Activated T-helper 1 cell treated with anti-CD3 and anti-CD28 coated beads, Interleukin-12 subunit alpha, Interleukin-12 subunit beta, Interleukin-2, Interleukin-4 antibody, amounts not matched to agents 30 ng/mL and 10 ng/mL and 1 ng/mL, durations not matched to agents 14 hours and 24 hours and 36 hours (primary cell): ENCODE measurements at regions not wholly inside any gene's neighbourhood (a gene's known extent, or its start where the extent isn't known, plus 50 kb on each side); places are given as distances from the start of the nearest gene placed in this dataset.
A peak's percentile ranks its signal among the peaks of the same experiment; 100 is the strongest.

Experiments used
- DNase-seq: peaks from one replicate; pipeline ENCODE4 v3.0.0; 2021; ENCODE audit warnings: low spot score
- H3K27ac Mint-ChIP-seq: one replicate; pipeline ENCODE4 v1.8.0; 2021; ENCODE audit warnings: mild to moderate bottlenecking, mixed read lengths
- H3K27me3 Mint-ChIP-seq: one replicate; pipeline ENCODE4 v1.8.0; 2022; ENCODE audit warnings: mild to moderate bottlenecking, moderate library complexity, mixed read lengths; ENCODE audit not compliant: insufficient read depth
- H3K36me3 Mint-ChIP-seq: one replicate; pipeline ENCODE4 v1.8.0; 2021; ENCODE audit warnings: low read depth, mixed read lengths
- H3K4me1 Mint-ChIP-seq: one replicate; pipeline ENCODE4 v1.8.0; 2021; ENCODE audit warnings: low read depth, mixed read lengths
- H3K4me3 Mint-ChIP-seq: one replicate; pipeline ENCODE4 v1.8.0; 2021; ENCODE audit warnings: mild to moderate bottlenecking, moderate library complexity, mixed read lengths
- H3K9me3 Mint-ChIP-seq: one replicate; pipeline ENCODE4 v1.8.0; 2021; ENCODE audit warnings: mixed read lengths
- intact Hi-C: fragments of 100-400 bp; cut with micrococcal nuclease; formaldehyde crosslinking; loops from one replicate; pipeline ENCODE4 v1.15.1; 2024

DNA sequence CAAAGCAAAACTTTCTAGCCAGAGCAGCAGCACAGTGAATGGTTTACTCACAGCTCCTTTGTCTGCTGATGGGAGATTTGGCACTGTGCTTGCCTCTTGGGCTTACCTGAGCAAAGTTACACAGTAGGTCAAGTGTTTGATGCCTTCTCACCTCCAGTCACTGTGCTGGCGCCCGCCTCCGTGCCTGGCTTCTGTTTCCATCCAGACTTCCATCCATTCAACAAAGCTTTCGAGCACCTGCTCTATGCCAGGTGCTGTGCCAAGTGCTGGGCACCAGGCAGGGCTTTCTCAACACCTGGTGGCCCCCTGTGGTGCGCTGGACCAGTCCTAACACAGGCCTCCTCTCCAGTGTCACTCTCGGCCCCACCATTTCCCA, 199.2 kb upstream of the EEA1 start:
- no peak overlapping the region for H3K4me3 Mint-ChIP-seq
- no peak for DNase-seq
- peaks cover 2% of the 10 kb centered on the region for H3K27me3 Mint-ChIP-seq
- no peaks in the 10 kb centered on the region for H3K4me1 Mint-ChIP-seq
- H3K36me3 Mint-ChIP-seq: no peaks in the 10 kb centered on the region
- H3K9me3 Mint-ChIP-seq: no peaks in the 10 kb centered on the region
- intact Hi-C loops: no loop called here
- H3K27ac Mint-ChIP-seq: no peak overlapping the region

DNA sequence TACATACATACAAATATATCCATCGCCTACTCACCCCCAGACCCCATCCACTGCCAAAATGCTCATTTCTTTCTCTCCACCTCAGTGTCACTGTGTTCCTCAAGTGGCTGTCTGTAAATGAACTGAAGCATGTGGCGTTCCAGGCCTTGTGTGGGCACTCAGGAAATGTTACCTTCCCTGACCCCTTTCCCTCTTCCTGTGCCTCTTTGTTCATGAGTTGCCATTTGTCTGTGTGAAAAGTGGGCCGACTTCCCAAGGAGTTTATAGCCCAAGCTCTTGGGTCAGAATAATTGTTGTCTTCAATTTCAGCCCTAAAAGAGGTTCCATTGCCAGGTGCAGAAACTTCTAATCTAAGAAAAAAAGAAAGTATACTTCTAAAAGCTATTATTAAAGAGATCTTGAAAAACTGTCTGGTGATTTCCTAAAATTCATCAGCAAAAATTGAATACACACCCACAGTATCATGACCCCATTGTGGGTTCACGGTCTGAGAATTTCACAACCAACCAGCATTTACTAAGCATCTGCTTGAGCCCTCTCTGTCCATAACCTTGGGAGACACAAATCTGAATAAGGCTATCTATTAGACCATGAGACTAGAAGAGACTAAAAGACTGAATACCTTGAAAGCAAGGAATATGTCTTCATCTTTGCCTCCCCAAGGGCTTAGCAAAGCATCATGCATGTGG, 201.4 kb upstream of the EEA1 start:
- intact Hi-C loops: no loop called here
- Mint-ChIP-seq H3K9me3 (no peaks in the 10 kb centered on the region), H3K27me3 (peaks cover 2% of the 10 kb centered on the region), H3K4me3 (no peak overlapping the region), H3K36me3 (no peaks in the 10 kb centered on the region), H3K27ac (no peak overlapping the region), H3K4me1 (peaks cover 12% of the 10 kb centered on the region)
- DNase-seq: no peak

DNA sequence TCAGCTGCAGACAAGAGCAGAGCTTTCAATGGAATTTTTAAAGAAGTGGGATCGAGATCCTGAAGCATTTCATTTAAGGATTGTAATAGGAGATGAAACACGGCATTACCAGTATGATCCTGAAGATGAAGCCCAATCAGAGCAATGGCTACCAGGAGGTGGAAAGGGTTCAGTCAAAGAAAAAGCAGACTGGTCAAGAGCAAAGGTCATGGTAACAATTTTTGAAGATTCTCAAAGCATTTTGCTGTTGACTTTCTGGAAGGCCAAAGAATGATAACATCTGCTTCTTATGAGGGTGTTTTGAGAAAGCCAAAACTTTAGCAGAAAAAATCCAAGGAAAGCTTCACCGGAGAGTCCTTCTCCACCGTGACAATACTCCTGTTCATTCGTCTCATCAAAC, 204.3 kb upstream of the EEA1 start:
- Mint-ChIP-seq H3K27me3 (peaks cover 2% of the 10 kb centered on the region), H3K27ac (no peak overlapping the region), H3K4me1 (peaks cover 32% of the 10 kb centered on the region), H3K9me3 (no peaks in the 10 kb centered on the region), H3K4me3 (no peak overlapping the region), H3K36me3 (no peaks in the 10 kb centered on the region)
- no peak for DNase-seq
- intact Hi-C loops: no loop called here

DNA sequence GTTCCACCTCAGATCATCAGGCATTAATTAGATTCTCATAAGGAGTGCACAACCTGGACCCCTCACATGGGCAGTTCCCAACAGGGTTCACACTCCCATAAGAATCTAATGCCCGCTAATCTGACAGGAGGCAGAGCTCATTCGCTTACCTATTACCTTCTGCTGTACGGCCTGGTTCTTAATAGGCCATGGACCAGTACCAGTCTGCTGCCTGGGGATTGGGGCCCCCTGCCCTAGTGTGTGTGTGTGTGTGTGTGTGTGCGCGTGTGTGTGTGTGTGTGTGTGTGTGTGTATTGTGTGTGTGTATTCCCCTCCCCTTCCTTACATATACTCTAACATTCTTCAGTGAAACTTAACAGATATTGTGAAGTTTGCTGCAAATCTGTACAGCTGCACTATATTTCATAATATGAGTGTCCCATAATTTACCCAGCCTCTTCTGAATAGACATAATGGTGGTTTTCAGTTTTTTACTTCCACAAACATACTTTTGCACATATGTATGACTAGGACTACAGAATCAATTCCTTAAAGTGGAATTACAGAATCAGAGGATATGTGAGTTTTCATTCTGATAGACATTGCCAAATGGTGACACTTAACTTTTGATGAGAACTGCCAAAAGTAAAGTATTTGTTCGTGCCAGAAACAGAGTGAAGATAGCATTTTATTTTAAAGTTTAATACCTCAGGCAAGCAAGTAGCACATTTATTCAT, 205.2 kb upstream of the EEA1 start:
- Mint-ChIP-seq H3K4me1 (peaks cover 32% of the 10 kb centered on the region), H3K27me3 (peaks cover 2% of the 10 kb centered on the region), H3K36me3 (no peaks in the 10 kb centered on the region), H3K9me3 (no peaks in the 10 kb centered on the region), H3K27ac (no peak overlapping the region), H3K4me3 (no peak overlapping the region)
- DNase-seq: no peak
- intact Hi-C loops: no loop called here

DNA sequence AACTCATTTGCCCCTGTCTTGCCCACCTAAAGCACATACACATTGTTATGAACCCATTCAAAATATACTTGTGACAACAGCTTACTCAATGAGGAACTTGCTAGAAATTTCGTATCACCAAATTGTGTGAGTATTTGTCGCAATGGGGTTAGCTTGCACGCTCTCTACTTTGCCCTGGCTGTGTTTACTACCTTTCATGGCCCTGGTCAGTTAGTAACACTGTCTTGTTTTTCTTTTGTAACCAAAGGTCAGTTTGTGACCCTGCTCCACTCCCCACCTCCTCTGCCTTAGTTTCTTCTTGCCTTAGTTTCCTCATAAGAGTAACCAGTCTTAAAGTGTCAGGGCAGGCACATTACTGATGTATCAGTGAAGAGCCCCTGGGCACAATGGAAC, 205.8 kb upstream of the EEA1 start:
- no peak overlapping the region for H3K4me3 Mint-ChIP-seq
- H3K36me3 Mint-ChIP-seq: no peaks in the 10 kb centered on the region
- intact Hi-C loops: no loop called here
- no peak for DNase-seq
- no peaks in the 10 kb centered on the region for H3K27me3 Mint-ChIP-seq
- peak overlapping the region; percentile 70 for H3K27ac Mint-ChIP-seq
- H3K4me1 Mint-ChIP-seq: peaks cover 32% of the 10 kb centered on the region
- H3K9me3 Mint-ChIP-seq: no peaks in the 10 kb centered on the region

DNA sequence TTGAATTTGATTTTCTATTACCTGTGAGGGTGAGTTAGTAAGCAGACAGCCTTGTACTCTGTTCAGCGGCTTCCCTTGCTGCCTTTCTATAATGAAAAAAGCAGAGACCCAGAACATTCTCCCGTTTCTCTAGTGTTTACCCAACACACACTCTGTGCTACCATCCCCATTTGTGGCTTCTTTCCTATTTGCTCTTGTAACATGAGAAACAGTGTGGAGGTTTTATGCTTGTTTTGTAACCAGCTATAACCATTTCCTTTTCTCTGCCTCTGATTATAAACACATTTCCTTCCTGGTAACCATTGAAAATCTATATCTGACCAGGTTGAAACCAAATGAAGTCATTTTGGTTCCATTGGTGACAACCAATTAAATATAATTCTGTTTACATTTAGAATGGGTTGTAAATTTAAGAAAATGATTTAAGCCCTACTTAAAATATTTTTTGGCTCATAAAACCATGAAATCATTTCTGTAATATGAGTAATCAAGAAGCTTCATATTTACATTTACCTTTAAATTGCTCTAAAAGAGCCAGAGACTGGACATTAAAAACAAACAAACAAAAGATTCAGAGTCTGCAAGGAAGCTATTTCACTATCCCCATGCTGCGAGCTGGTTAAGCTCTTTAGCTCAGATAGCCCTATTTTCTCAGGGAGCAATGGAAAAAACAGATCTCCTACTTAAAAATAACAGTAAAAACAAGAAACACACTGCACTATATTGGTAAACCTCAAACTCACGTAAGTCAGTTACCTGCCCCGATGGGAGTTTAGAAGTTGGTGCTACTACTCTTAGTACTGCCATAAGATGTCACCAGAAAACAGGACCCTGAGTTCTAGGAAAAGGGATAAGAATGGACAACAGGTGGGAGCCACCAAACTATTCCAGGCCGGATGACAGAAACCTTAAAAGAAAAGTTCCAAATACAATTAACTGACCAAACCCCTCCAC, 206.5 kb upstream of the EEA1 start:
- H3K27me3 Mint-ChIP-seq: no peaks in the 10 kb centered on the region
- H3K36me3 Mint-ChIP-seq: no peaks in the 10 kb centered on the region
- peaks cover 32% of the 10 kb centered on the region for H3K4me1 Mint-ChIP-seq
- DNase-seq: no peak
- intact Hi-C loops: no loop called here
- H3K9me3 Mint-ChIP-seq: no peaks in the 10 kb centered on the region
- H3K27ac Mint-ChIP-seq: peak overlapping the region; percentile 70
- peak overlapping the region; percentile 19 for H3K4me3 Mint-ChIP-seq

DNA sequence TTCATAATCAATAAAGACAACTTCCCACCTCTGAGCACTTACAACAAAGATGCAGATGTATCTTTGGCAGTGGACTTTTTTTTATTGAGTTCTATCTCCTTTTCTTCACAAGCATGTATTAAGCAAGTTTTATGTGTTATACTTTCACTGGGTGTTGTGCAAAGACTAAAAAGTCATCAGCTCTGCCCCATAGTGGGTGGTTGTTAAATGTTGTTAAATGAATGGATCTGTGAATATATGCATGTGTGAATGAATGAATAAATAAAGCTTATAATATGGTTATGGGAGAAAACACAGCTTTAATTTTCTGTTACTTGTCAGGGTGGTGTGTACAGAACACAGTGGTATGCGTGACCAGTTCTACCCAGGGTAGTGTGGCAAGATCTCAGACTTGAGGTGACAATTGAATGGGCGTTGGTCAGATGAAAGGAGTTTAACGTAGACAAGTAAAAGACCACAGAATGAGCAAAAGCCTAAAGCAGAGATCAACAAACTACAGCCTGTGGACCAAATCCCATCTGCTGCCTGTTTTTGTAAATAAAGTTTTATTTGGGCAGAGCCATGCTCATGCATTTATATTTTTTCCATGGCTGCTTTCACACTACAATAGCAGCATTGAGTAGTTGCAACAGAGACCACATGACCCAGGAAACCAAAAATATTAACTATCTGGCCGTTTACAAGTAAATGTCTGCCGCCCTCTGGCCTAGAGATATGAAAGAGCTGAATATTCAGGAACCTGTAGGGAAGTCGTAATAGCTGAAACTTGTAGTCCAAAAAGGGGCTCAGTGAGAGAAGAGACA, 207.4 kb upstream of the EEA1 start:
- Mint-ChIP-seq H3K27ac (no peak overlapping the region), H3K27me3 (peaks cover 3% of the 10 kb centered on the region), H3K4me1 (peaks cover 32% of the 10 kb centered on the region), H3K36me3 (no peaks in the 10 kb centered on the region), H3K9me3 (no peaks in the 10 kb centered on the region), H3K4me3 (no peak overlapping the region)
- no peak for DNase-seq
- intact Hi-C loops: no loop called here

DNA sequence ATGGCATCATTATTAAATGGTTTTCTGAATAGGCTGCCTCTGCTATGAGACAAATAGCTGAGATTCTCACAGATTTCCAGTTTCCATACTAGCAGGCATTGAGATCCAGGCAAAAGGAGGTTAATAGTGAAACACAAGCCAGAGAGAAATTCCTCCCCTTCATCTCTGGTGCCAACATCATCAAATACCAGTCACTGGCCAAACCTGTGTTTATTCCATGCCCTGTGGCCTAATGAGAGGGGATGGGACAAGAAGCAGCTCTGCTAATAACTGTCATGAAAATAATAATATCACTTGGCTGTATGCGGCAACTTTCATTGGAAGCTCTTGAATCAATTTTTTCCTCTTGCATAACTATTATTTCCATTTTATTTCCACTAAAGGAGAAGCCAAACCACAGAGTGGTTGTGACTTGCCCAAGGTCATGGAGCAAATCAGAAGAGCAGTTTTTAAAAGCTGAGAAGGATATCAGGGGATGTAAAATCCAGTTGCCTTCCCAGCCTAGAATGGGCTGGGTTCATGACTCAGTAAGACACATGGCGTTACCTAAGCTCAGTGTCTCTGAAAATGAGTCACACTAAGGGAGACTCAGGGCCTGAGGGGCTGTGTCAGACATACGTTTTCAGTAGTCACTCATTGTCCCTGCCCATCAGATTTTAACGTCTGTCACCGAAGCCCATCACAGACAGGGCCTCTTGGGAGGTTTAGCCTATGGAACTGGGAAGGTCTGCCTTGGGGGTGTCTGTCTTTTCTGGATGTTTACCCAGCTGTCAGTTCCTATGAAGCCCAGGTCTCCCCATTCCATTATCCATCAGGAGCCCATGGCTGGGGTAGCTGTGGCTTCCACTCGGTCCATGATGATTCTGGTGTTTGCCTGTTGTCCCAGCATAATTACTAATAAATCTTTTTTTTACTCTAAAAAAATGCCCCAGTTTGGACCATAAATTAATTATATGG, 208.8 kb upstream of the EEA1 start:
- intact Hi-C loops: no loop called here

DNA sequence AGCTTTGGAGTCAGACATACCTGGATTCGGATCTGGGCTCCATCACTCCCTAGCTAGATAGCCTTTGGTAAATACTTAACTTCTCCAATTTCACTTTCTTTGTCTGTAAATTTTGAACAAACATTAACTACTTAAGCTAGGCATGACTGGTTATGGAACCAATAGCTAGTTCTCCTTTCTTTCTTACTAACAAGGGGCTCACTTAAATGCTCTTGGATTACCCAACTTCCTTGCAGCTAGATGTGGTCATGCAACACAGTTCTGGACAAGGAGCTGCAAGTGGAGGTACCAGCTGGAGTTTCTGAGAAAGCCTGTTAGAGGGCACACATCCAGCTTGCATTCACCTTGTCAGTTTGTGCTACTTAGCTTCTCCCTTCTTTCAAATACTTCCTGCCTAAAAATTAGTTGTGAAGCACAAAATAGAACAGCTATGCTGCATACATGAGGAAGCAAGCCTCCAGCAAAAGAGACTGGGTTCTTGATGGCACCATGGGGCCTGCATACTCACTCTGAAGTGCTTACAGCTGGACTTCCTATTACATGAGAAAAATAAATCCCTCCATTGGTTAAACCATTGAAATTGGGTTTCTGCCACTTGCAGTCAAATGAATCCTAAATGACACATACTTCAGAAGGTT, 210.1 kb upstream of the EEA1 start:
- DNase-seq: no peak
- Mint-ChIP-seq H3K4me3 (no peak overlapping the region), H3K9me3 (no peaks in the 10 kb centered on the region), H3K4me1 (peaks cover 32% of the 10 kb centered on the region), H3K36me3 (no peaks in the 10 kb centered on the region), H3K27me3 (peaks cover 3% of the 10 kb centered on the region), H3K27ac (no peak overlapping the region)
- intact Hi-C loops: no loop called here

More for the DNA sequence above, 208.8 kb upstream of the EEA1 start:
- H3K27ac Mint-ChIP-seq: no peak overlapping the region
- H3K9me3 Mint-ChIP-seq: no peaks in the 10 kb centered on the region
- no peaks in the 10 kb centered on the region for H3K36me3 Mint-ChIP-seq
- DNase-seq: no peak
- peaks cover 32% of the 10 kb centered on the region for H3K4me1 Mint-ChIP-seq
- no peak overlapping the region for H3K4me3 Mint-ChIP-seq
- peaks cover 3% of the 10 kb centered on the region for H3K27me3 Mint-ChIP-seq

DNA sequence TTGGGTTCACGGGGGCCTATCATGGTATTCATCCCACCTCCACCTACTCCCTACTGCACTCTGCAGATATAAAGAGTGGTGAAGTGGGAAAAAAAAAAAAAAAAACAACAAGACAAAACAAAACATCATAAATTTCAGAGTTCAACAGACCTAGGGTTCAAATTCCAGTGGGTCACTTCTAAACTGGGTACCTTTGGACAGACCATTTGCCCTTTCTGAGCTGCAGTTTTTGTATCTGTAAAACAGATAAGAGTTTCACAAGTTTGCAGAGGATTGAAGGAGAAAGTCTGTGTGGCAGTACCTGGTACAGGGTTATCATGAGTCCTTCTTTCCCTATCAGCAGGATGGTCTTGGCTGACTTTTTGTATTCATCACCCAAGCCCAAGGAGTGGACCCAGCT, 211.2 kb upstream of the EEA1 start:
- Mint-ChIP-seq H3K27ac (no peak overlapping the region), H3K4me1 (peaks cover 22% of the 10 kb centered on the region), H3K36me3 (no peaks in the 10 kb centered on the region), H3K9me3 (no peaks in the 10 kb centered on the region), H3K4me3 (no peak overlapping the region), H3K27me3 (peaks cover 4% of the 10 kb centered on the region)
- DNase-seq: no peak
- intact Hi-C loops: no loop called here

DNA sequence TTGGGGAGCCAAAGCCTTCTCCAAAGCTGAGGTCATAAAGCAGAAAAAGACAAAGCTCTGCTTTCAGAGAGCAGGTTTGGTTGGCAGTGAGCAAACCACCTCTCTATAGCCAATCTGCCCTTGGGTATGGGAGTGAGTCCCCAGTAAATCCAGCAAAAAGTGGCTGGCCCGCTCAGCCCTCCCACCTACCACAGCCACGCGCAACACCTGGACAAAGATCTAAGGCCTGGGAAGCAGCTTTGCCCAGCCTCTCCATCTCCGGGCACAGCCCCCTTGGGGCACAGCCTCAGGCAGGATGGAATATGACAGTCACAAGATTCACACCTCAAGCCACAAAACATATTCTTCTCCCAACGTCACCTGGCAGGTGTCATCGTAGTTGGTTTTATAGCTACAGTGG, 211.7 kb upstream of the EEA1 start:
- H3K36me3 Mint-ChIP-seq: no peaks in the 10 kb centered on the region
- peaks cover 4% of the 10 kb centered on the region for H3K27me3 Mint-ChIP-seq
- H3K4me3 Mint-ChIP-seq: no peak overlapping the region
- intact Hi-C loops: no loop called here
- H3K9me3 Mint-ChIP-seq: no peaks in the 10 kb centered on the region
- H3K27ac Mint-ChIP-seq: no peak overlapping the region
- DNase-seq: no peak
- H3K4me1 Mint-ChIP-seq: peaks cover 18% of the 10 kb centered on the region
